Erythroblast (primary cell): ENCODE measurements at regions not wholly inside any gene's neighbourhood (a gene's known extent, or its start where the extent isn't known, plus 50 kb on each side); places are given as distances from the start of the nearest gene placed in this dataset.

ENCODE experiments used
- GATA1 ChIP-seq: IDR thresholded peaks from 2 replicates; pipeline ENCODE4 v1.6.1; 2011; ENCODE audit warnings: low read depth, mild to moderate bottlenecking, control low read depth, low read length, moderate library complexity
- POLR2A ChIP-seq: IDR thresholded peaks from 2 replicates; pipeline ENCODE4 v1.6.1; 2011; ENCODE audit warnings: mild to moderate bottlenecking, low read length

DNA sequence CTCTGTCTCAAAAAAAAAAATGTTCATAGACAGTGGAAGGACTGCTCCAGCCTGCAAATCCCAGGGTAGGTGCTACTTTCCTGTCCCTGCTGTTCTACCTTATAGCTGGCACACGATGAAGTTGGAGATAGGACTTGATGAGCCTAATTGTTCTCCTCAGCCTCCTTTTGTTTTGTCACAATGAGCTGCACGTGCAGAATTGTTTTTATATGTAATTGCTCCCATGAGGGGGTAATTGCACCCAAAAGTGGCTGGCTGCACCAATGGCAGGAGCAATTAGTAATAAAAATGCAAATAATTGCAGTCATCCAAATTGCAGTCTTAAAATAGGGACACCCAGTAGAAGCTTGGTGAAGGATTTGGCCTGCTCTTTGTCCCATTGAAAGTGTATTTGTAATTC lies 63.0 kb upstream of the PFN2 start:
- TF ChIP-seq POLR2A (no peak), GATA1 (no peak)
